ENCODE measurements at regions not wholly inside any gene's neighbourhood (a gene's known extent, or its start where the extent isn't known, plus 50 kb on each side); places are given as distances from the start of the nearest gene placed in this dataset.

DNA sequence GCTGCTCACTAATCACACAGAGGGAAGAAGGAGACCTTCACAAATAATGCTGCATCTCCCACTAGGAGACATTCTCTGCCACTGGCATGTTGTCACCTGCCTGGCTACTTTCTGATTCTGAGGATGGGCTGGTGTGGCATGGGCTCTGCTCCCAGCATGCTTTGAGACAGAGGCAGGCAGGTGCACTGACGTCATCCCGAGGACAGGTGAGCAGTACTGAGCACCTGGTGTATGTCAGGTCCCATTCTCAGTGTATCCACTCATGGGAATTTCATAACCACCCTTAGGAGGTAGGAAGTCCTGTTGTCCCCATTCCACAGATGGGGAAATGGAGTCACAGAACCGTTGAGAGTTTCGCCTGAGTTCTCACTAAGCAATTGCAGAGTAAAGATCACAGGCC is 597.9 kb downstream of the VRK1 start:
- H3K9me3 ChIP-seq (replicated peaks; ENCODE audit: control insufficient read depth, insufficient read depth, low read length): peaks cover 2% of the 10 kb centered on the region
- H3K9me1 ChIP-seq (replicated peaks; ENCODE audit: control insufficient read depth, extremely low read depth, insufficient read depth, low read length): no peaks in the 10 kb centered on the region
- FAIRE-seq: no peak
- no peak overlapping the region for H3K4me2 ChIP-seq (ENCODE audit: insufficient read depth, low read length)
- DNase-seq (ENCODE audit: low read depth, low spot score): no peak
- H3K27ac ChIP-seq (ENCODE audit: insufficient read depth, low read depth, low read length): no peak overlapping the region
- intact Hi-C loops (cut with micrococcal nuclease) (no loop called here), dilution Hi-C loops (cut with MboI; ENCODE audit: extremely low pct_ligation_motif_present, low sequenced_read_pairs) (no loop called here)
- no peak overlapping the region for H3K9ac ChIP-seq (replicated peaks; ENCODE audit: extremely low read depth, insufficient read depth, low read length)
- H3K79me2 ChIP-seq (ENCODE audit: control insufficient read depth, insufficient read depth, low read length): no peaks in the 10 kb centered on the region
- H3K4me3 ChIP-seq (replicated peaks in 1 of 3; ENCODE audit: insufficient read depth in 1 of 3, low read depth in 1 of 3, low read length in 3 of 3): no peak overlapping the region
- H2AFZ ChIP-seq (ENCODE audit: low read depth, low read length): no peak overlapping the region
- TF ChIP-seq JUN (IDR thresholded peaks at IDR 0.05; ENCODE audit: borderline replicate concordance, insufficient read depth, insufficient read length, low read depth) (no peak), EZH2 (IDR thresholded peaks at IDR 0.05; ENCODE audit: borderline replicate concordance, low read depth, low read length, severe bottlenecking) (no peak), FOS (IDR thresholded peaks at IDR 0.05; ENCODE audit: borderline replicate concordance, insufficient read depth, low read length) (no peak), POLR2A (IDR thresholded peaks at IDR 0.05; ENCODE audit: low read depth, low read length) (no peak), MAX (IDR thresholded peaks at IDR 0.05; ENCODE audit: insufficient read depth, insufficient read length) (no peak), MYC (IDR thresholded peaks at IDR 0.05; ENCODE audit: low read depth, low read length) (no peak), POLR2AphosphoS5 (IDR thresholded peaks at IDR 0.05; ENCODE audit: insufficient read depth, low read depth, low read length) (no peak), GATA2 (IDR thresholded peaks at IDR 0.05; ENCODE audit: insufficient read depth, insufficient read length, low read depth, low read length) (no peak)
- TF ChIP-seq, protein P1, sequence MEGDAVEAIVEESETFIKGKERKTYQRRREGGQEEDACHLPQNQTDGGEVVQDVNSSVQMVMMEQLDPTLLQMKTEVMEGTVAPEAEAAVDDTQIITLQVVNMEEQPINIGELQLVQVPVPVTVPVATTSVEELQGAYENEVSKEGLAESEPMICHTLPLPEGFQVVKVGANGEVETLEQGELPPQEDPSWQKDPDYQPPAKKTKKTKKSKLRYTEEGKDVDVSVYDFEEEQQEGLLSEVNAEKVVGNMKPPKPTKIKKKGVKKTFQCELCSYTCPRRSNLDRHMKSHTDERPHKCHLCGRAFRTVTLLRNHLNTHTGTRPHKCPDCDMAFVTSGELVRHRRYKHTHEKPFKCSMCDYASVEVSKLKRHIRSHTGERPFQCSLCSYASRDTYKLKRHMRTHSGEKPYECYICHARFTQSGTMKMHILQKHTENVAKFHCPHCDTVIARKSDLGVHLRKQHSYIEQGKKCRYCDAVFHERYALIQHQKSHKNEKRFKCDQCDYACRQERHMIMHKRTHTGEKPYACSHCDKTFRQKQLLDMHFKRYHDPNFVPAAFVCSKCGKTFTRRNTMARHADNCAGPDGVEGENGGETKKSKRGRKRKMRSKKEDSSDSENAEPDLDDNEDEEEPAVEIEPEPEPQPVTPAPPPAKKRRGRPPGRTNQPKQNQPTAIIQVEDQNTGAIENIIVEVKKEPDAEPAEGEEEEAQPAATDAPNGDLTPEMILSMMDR (IDR thresholded peaks at IDR 0.05; ENCODE audit: extremely low read depth in 1 of 2, insufficient read depth in 1 of 2, low read depth in 1 of 2, low read length in 2 of 2): no peak
- no TSS peak for BruUV-seq (replicated peaks)
- no peaks in the 10 kb centered on the region for H3K4me1 ChIP-seq (ENCODE audit: control insufficient read depth, extremely low read depth, insufficient read depth, low read length)
- no peaks in the 10 kb centered on the region for H3K36me3 ChIP-seq (ENCODE audit: control insufficient read depth in 2 of 2, extremely low read depth in 1 of 2, insufficient read depth in 2 of 2, low read length in 2 of 2)
- no peaks in the 10 kb centered on the region for H3K27me3 ChIP-seq (ENCODE audit: control insufficient read depth in 2 of 2, insufficient read depth in 2 of 2, low read length in 2 of 2)
- ChIA-PET CTCF (no interaction called here), POLR2A (no interaction called here)
- no peaks in the 10 kb centered on the region for H4K20me1 ChIP-seq (replicated peaks; ENCODE audit: control insufficient read depth, extremely low read depth, insufficient read depth, low read length)
